ENCODE measurements at regions not wholly inside any gene's neighbourhood (a gene's known extent, or its start where the extent isn't known, plus 50 kb on each side); places are given as distances from the start of the nearest gene placed in this dataset.

DNA sequence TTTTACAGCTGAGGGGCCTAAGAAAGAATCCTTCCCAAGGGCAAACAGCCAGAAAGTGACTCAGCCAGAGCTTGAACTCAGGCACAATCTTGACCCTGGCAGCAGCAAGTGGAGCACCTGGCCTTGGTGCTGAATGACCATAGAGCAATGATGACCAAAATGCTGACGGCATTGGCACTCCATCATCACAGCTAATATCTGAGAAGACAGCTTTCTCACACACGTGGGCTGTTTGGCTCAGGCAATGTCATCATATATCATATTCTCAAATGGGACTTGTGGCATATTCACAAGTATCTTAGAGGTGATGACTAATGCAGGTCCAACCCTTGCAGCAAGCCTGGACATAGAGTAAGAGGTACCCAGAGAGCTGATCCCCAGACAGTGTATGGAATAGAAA lies 443.9 kb upstream of the MYT1L start:
- Histone ChIP-seq H4K20me1 (replicated peaks; ENCODE audit: control insufficient read depth, insufficient read depth, low read length) (no peaks in the 10 kb centered on the region), H3K36me3 (ENCODE audit: control insufficient read depth, insufficient read depth, low read length) (no peaks in the 10 kb centered on the region), H3K9me1 (ENCODE audit: control insufficient read depth, insufficient read depth, low read length) (no peaks in the 10 kb centered on the region), H3K9ac (ENCODE audit: insufficient read depth in 1 of 2, low read depth in 2 of 2, low read length in 2 of 2) (no peak overlapping the region), H3K4me2 (ENCODE audit: insufficient read depth, low read length) (no peak overlapping the region), H3K9me3 (replicated peaks; ENCODE audit: control insufficient read depth, insufficient read depth, low read depth, low read length) (no peaks in the 10 kb centered on the region), H3K27me3 (ENCODE audit: control insufficient read depth in 2 of 2, insufficient read depth in 2 of 2, low read length in 2 of 2) (peaks cover 0 to 6% of the 10 kb centered on the region in 2 experiments; a peak in 1 of 5 replicates), H3K4me3 (no peak overlapping the region), H3K79me2 (ENCODE audit: control insufficient read depth, insufficient read depth, low read length) (no peaks in the 10 kb centered on the region), H3K4me1 (replicated peaks in 1 of 2; ENCODE audit: control insufficient read depth in 2 of 2, insufficient read depth in 2 of 2, low read length in 2 of 2) (no peaks in the 10 kb centered on the region), H3K27ac (ENCODE audit: extremely low read depth, low read depth, low read length) (no peak overlapping the region), H2AFZ (ENCODE audit: low read depth, low read length) (no peak overlapping the region)
- no peak for DNase-seq (ENCODE audit: extremely low read depth in 1 of 4, low spot score in 3 of 4)
- CTCF ChIA-PET (ENCODE audit: low intra/inter-chr PET ratio): no interaction called here
- TF ChIP-seq MTF1 (CRISPR knock-in tag; IDR thresholded peaks at IDR 0.05; ENCODE audit: borderline replicate concordance) (no peak), ZNF584 (CRISPR knock-in tag; IDR thresholded peaks at IDR 0.05; ENCODE audit: low read depth) (no peak), ZNF507 (tag; conservative IDR thresholded peaks at IDR 0.05) (no peak), TCF7 (IDR thresholded peaks at IDR 0.05; ENCODE audit: borderline replicate concordance) (no peak), RBM15 (IDR thresholded peaks at IDR 0.05; ENCODE audit: insufficient read depth, low read length) (no peak), YBX1 (IDR thresholded peaks at IDR 0.05) (no peak), CCNT2 (IDR thresholded peaks at IDR 0.05; ENCODE audit: borderline replicate concordance, extremely low read depth, insufficient read length, low read depth, low read length) (no peak), STAT5A (IDR thresholded peaks at IDR 0.05; ENCODE audit: borderline replicate concordance, low read length) (no peak), MED1 (CRISPR knock-in tag; IDR thresholded peaks at IDR 0.05; ENCODE audit: borderline replicate concordance) (no peak), KDM1A (IDR thresholded peaks at IDR 0.05) (no peak)
- TF ChIP-seq, protein P1, sequence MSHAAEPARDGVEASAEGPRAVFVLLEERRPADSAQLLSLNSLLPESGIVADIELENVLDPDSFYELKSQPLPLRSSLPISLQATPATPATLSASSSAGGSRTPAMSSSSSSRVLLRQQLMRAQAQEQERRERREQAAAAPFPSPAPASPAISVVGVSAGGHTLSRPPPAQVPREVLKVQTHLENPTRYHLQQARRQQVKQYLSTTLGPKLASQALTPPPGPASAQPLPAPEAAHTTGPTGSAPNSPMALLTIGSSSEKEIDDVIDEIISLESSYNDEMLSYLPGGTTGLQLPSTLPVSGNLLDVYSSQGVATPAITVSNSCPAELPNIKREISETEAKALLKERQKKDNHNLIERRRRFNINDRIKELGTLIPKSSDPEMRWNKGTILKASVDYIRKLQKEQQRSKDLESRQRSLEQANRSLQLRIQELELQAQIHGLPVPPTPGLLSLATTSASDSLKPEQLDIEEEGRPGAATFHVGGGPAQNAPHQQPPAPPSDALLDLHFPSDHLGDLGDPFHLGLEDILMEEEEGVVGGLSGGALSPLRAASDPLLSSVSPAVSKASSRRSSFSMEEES (CRISPR knock-in tag; IDR thresholded peaks at IDR 0.05): no peak
- TF ChIP-seq, protein P2, sequence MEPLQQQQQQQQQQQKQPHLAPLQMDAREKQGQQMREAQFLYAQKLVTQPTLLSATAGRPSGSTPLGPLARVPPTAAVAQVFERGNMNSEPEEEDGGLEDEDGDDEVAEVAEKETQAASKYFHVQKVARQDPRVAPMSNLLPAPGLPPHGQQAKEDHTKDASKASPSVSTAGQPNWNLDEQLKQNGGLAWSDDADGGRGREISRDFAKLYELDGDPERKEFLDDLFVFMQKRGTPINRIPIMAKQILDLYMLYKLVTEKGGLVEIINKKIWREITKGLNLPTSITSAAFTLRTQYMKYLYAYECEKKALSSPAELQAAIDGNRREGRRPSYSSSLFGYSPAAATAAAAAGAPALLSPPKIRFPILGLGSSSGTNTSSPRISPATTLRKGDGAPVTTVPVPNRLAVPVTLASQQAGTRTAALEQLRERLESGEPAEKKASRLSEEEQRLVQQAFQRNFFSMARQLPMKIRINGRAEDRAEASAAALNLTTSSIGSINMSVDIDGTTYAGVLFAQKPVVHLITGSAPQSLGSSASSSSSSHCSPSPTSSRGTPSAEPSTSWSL (CRISPR knock-in tag; IDR thresholded peaks at IDR 0.05; ENCODE audit: borderline replicate concordance): no peak
- TF ChIP-seq, protein P3, sequence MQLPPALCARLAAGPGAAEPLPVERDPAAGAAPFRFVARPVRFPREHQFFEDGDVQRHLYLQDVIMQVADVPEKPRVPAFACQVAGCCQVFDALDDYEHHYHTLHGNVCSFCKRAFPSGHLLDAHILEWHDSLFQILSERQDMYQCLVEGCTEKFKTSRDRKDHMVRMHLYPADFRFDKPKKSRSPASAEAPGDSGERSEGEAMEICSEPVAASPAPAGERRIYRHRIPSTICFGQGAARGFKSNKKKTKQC (CRISPR knock-in tag; IDR thresholded peaks at IDR 0.05): no peak
- TF ChIP-seq, protein P4, sequence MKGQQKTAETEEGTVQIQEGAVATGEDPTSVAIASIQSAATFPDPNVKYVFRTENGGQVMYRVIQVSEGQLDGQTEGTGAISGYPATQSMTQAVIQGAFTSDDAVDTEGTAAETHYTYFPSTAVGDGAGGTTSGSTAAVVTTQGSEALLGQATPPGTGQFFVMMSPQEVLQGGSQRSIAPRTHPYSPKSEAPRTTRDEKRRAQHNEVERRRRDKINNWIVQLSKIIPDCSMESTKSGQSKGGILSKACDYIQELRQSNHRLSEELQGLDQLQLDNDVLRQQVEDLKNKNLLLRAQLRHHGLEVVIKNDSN (CRISPR knock-in tag; IDR thresholded peaks at IDR 0.05): no peak
- POLR2A ChIA-PET: interaction anchor here (0.8 to 1.2 kb wide), 2 partner anchors 11 to 13 kb away, joined by 3 read pairs; no protein-coding TSS in a partner anchor
- in situ Hi-C loops (cut with MboI): no loop called here
- no peak for FAIRE-seq
- WGBS (ENCODE audit: insufficient coverage, low coverage, missing lambda C conversion rate): 0% methylated on average over 2 of the region's 2 CpGs
- no TSS peak for BruUV-seq (replicated peaks)
- ATAC-seq: no peak
- intact Hi-C loops (cut with micrococcal nuclease): no loop called here

All from K562 (cell line).